Panc1 (cell line): ENCODE measurements at regions not wholly inside any gene's neighbourhood (a gene's known extent, or its start where the extent isn't known, plus 50 kb on each side); places are given as distances from the start of the nearest gene placed in this dataset.

Experiments
- ATAC-seq: fragments of 200-7000 bp; cut with Tn5 transposase; 2 replicates; pipeline ENCODE4 v1.9.1; 2020; ENCODE audit warnings: mild to moderate bottlenecking, moderate library complexity
- BruUV-seq: library from RNA; stranded (reverse); fragments of 400-500 nt; replicated peaks from 2 replicates; lab custom pipeline; 2021; lab: Mats Ljungman, UMichigan
- CTCF ChIA-PET: fragments of 300-600 bp; sonication (Branson Sonifier 250); formaldehyde crosslinking; loops from one replicate; lab custom pipeline; 2022; ENCODE audit warnings: antibody characterized with exemption; lab: Charles Lee
- POLR2A ChIA-PET: fragments of 300-600 bp; sonication (Branson Sonifier 250); formaldehyde crosslinking; loops from one replicate; lab custom pipeline; 2022; ENCODE audit warnings: antibody characterized with exemption; lab: Charles Lee
- DNase-seq: peaks from one replicate; pipeline ENCODE4 v3.0.0-alpha.2; 2010; ENCODE audit warnings: low read depth, low spot score
- H3K27ac ChIP-seq: 2 replicates; pipeline ENCODE4 v1.5.1; 2011; ENCODE audit warnings: mild to moderate bottlenecking, low read length, inconsistent platforms
- H3K27me3 ChIP-seq: fragments of 200-500 bp; sonication (Bioruptor generic); 2 replicates; pipeline ENCODE4 v1.6.0; 2014; ENCODE audit warnings: low read length, inconsistent platforms; ENCODE audit not compliant: control insufficient read depth, insufficient read depth
- H3K36me3 ChIP-seq: fragments of 200-500 bp; sonication (Bioruptor generic); 2 replicates; pipeline ENCODE4 v1.5.1; 2014; ENCODE audit warnings: inconsistent platforms, mild to moderate bottlenecking, low read length, moderate library complexity; ENCODE audit not compliant: control insufficient read depth, insufficient read depth
- H3K4me1 ChIP-seq: 2 replicates; pipeline ENCODE4 v1.5.1; 2011; ENCODE audit warnings: inconsistent platforms, mild to moderate bottlenecking, low read length, moderate library complexity; ENCODE audit not compliant: control insufficient read depth, insufficient read depth
- H3K4me3 ChIP-seq, 2 experiments: 2 replicates each; pipeline ENCODE4 v1.5.1; 2011 to 2012; ENCODE audit warnings: low read depth in 2 of 2, low read length in 2 of 2, mild to moderate bottlenecking in 2 of 2, inconsistent platforms in 1 of 2, moderate library complexity in 1 of 2
- H3K9me3 ChIP-seq: fragments of 200-500 bp; sonication (Bioruptor generic); 2 replicates; pipeline ENCODE4 v1.5.1; 2014; ENCODE audit warnings: low read depth, mild to moderate bottlenecking, inconsistent platforms, low read length, moderate library complexity; ENCODE audit not compliant: control insufficient read depth, insufficient read depth
- CTCF ChIP-seq: fragments of 450-650 bp; IDR thresholded peaks from 2 replicates; pipeline ENCODE4 v1.5.1; 2017; ENCODE audit warnings: mild to moderate bottlenecking
- POLR2AphosphoS5 ChIP-seq: IDR thresholded peaks from 2 replicates; pipeline ENCODE4 v1.6.1; 2012; ENCODE audit warnings: mild to moderate bottlenecking, low read depth, low read length, moderate library complexity
- REST ChIP-seq, 2 experiments: IDR thresholded peaks; 2 replicates each; pipeline ENCODE4 v1.6.1; 2011 to 2012; ENCODE audit warnings: low read depth in 2 of 2, control low read depth in 1 of 2, low read length in 1 of 2, mild to moderate bottlenecking in 1 of 2, moderate library complexity in 1 of 2; ENCODE audit not compliant: insufficient read depth in 1 of 2
- SIN3A ChIP-seq: IDR thresholded peaks from 2 replicates; pipeline ENCODE4 v1.6.1; 2012; ENCODE audit warnings: low read depth, mild to moderate bottlenecking, low read length, moderate library complexity, borderline replicate concordance; ENCODE audit not compliant: insufficient read depth
- TCF7L2 ChIP-seq: IDR thresholded peaks from 2 replicates; pipeline ENCODE4 v1.6.1; 2011; ENCODE audit warnings: mild to moderate bottlenecking, low read depth, low read length, inconsistent platforms
- in situ Hi-C: cut with HindIII; loops from 2 replicates; pipeline ENCODE4 v1.10.0; 2016; ENCODE audit warnings: low sequenced_read_pairs, low pct_unique_long_range_greater_than_20kb
- intact Hi-C: fragments of 100-400 bp; cut with micrococcal nuclease; formaldehyde crosslinking; loops from one replicate; pipeline ENCODE4 v1.10.0; 2022; ENCODE audit not compliant: unreplicated experiment

- in situ Hi-C loops (no loop called here), intact Hi-C loops (no loop called here)
- Histone ChIP-seq H3K36me3 (no peaks in the 10 kb centered on the region), H3K4me1 (no peaks in the 10 kb centered on the region), H3K27me3 (no peaks in the 10 kb centered on the region), H3K9me3 (no peaks in the 10 kb centered on the region), H3K4me3 (no peak overlapping the region), H3K27ac (no peak overlapping the region)
- no TSS peak for BruUV-seq
- ChIA-PET CTCF (no interaction called here), POLR2A (no interaction called here)
- TF ChIP-seq CTCF (no peak), TCF7L2 (no peak), POLR2AphosphoS5 (no peak), REST (IDR thresholded peaks at IDR 0.05; ENCODE audit: insufficient read depth in 1 of 2, low read depth in 2 of 2, low read length in 1 of 2) (no peak), SIN3A (no peak)
- ATAC-seq (no peak), DNase-seq (no peak)
These were observed 521.2 kb downstream of the IRX1 start for GRCh38 chr5:4116834-4117233.

- BruUV-seq = no TSS peak
- Histone ChIP-seq H3K27ac (no peak overlapping the region), H3K36me3 (no peaks in the 10 kb centered on the region), H3K27me3 (no peaks in the 10 kb centered on the region), H3K4me1 (no peaks in the 10 kb centered on the region), H3K4me3 (no peak overlapping the region), H3K9me3 (no peaks in the 10 kb centered on the region)
- in situ Hi-C loops = no loop called here
- intact Hi-C loops = no loop called here
- POLR2A ChIA-PET = no interaction called here
- TF ChIP-seq SIN3A (no peak), REST (IDR thresholded peaks at IDR 0.05; ENCODE audit: insufficient read depth in 1 of 2, low read depth in 2 of 2, low read length in 1 of 2) (no peak), TCF7L2 (no peak)
- DNase-seq = no peak
- ATAC-seq = no peak
- CTCF ChIA-PET = no interaction called here
These were observed 528.8 kb downstream of the IRX1 start for GRCh38 chr5:4124221-4124970.
